Fibroblast of mammary gland (primary cell): ENCODE measurements at regions not wholly inside any gene's neighbourhood (a gene's known extent, or its start where the extent isn't known, plus 50 kb on each side); places are given as distances from the start of the nearest gene placed in this dataset.

Experiments used
- DNase-seq: peaks from one replicate; pipeline ENCODE4 v3.0.0-alpha.2; 2010; ENCODE audit warnings: low read depth
- H3K4me3 ChIP-seq: 2 replicates; pipeline ENCODE4 v1.5.1; 2011; ENCODE audit warnings: low read depth, mild to moderate bottlenecking, low read length, moderate library complexity; ENCODE audit not compliant: control insufficient read depth
- TF ChIP-seq, protein P1 (sequence below): conservative IDR thresholded peaks from 2 replicates; pipeline ENCODE4 v1.5.1; 2011; ENCODE audit warnings: low read depth, low read length, inconsistent platforms; ENCODE audit not compliant: control insufficient read depth, insufficient read depth

DNA sequence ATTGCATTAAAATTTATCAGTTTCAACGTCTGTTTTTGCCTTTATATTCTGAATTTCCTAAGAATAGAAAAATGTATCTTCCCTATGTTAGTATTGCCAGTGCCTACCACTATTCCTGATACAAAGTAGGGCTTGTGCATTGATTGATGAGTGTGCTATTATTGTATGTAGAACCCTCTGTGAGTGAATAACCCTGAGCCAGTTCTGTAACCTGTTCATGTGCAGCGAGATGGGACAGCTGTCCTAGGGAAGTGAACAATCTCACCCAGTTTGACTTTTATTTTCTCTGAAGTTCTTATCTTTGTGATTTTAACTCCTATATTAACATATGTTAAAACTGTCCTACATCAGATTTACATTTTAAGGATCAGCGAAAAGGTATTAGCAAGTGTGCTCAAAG, 178.4 kb upstream of the ADO start:
- H3K4me3 ChIP-seq: no peak overlapping the region
- TF ChIP-seq, protein P1, sequence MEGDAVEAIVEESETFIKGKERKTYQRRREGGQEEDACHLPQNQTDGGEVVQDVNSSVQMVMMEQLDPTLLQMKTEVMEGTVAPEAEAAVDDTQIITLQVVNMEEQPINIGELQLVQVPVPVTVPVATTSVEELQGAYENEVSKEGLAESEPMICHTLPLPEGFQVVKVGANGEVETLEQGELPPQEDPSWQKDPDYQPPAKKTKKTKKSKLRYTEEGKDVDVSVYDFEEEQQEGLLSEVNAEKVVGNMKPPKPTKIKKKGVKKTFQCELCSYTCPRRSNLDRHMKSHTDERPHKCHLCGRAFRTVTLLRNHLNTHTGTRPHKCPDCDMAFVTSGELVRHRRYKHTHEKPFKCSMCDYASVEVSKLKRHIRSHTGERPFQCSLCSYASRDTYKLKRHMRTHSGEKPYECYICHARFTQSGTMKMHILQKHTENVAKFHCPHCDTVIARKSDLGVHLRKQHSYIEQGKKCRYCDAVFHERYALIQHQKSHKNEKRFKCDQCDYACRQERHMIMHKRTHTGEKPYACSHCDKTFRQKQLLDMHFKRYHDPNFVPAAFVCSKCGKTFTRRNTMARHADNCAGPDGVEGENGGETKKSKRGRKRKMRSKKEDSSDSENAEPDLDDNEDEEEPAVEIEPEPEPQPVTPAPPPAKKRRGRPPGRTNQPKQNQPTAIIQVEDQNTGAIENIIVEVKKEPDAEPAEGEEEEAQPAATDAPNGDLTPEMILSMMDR: no peak
- DNase-seq: no peak

DNA sequence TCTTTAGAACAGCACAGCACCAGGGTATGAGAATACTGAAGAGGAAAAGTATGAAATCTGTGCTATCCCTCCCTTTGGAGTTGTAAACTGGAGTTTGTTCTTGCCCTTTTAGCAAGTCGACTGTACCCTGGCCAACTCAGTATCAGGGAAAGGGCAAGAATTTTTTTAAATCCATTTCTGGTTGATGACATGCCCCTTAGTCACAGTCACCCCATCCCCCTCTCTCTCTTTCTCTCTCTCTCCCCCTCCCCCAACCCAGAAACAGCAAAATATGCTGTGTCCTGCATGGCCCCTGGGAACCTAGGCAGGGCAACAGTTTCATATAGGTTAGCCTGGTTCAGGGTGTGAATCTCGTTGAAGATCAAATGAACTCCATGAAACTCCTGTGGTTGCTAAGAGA, 177.7 kb upstream of the ADO start:
- DNase-seq: peak; percentile 62
- TF ChIP-seq, protein P1: no peak
- H3K4me3 ChIP-seq: no peak overlapping the region

DNA sequence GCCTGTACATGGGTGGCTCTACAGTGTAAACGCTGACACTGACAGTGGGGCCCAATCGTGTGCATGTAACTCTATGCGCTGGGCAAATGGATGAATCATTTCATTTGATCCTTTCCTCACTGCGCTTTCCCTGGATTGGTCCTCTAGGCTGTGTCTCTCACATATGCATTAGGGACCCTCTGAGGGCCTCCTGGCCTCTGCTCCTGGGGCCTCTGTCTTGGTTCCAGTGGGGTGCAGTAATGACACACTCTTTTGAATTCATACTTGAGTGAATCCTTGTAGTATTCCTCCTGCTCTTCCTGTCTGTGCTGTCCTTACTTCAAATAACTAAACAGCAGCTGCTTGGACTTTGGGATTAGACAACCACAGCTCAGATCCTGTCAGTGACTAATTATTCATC, 176.5 kb upstream of the ADO start:
- no peak overlapping the region for H3K4me3 ChIP-seq
- TF ChIP-seq, protein P1: no peak
- no peak for DNase-seq

DNA sequence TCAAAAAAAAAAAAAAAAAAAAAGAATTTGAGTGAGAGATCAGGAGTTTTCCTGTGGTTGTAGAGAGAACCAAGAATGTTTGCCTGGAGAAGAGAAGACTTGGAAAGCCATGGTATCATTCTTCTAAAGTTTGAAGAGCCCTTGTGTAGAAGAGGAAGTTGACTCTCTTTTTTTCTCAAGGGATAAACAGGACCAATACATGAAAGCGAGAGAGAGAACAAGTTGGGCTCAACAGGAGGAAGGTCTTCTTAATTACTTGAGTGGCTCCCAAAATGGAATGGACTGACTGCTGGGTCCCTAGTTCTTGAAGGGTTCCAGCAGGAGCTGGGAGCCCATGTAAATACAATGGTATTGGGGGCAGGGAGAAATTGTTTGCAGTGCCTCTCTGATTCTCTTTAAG, 173.3 kb upstream of the ADO start:
- TF ChIP-seq, protein P1: no peak
- H3K4me3 ChIP-seq: no peak overlapping the region
- no peak for DNase-seq

DNA sequence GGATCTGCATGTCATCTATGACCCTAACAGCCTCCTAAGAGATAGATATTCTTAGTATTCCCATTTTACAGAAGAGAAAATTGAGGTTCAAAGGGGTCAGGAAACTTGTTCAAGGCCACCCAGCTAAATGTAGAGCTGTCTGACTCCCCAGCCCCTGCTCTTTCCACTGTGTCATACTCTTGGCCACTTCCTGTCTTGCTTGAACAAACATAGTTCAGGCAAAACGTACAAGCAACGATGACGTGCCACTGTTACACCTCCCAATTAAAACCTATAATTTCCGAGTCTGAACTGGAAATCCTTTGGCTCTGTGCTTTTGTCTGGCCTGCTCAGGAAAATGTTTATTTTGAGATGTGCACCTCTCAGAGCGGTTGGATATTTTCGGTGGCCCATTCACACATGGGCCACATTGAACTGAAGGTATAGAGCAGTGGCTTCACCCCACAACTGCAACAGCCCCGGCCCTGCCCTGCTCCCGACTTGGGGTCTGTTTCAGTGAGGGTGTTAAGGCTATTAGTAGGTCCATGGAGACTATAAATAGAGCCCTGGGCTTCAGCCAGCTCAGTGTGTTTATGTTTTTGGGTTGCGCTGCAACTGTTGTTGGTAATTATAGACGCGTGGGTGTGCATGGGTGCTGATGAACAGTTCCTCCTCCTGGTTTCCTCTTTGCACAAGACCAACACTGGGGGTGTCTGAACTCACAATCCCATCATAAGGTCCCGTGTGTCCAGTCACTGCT, 172.3 kb upstream of the ADO start:
- DNase-seq: no peak
- no peak overlapping the region for H3K4me3 ChIP-seq

DNA sequence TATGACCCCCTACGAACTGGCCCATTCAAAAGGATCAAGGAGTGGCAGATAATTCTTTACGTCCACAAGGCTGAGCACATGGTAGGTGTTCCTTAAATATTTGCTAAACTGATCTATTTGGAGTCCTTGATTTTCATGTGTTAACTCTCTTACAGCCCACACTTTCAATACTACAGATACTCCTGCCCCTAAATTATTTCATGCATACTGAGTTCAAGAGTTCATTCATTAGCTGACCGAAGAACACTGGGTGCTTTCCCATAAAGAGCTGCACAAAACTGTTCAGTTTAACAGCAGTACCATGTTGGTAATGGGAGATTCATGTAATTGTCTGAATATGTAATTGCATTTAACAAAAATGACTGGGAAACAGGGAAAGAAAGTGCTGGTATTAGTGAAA, 170.5 kb upstream of the ADO start:
- no peak overlapping the region for H3K4me3 ChIP-seq
- no peak for DNase-seq
- TF ChIP-seq, protein P1: no peak

More for the DNA sequence above, 172.3 kb upstream of the ADO start:
- TF ChIP-seq, protein P1: no peak
